ENCODE measurements at regions not wholly inside any gene's neighbourhood (a gene's known extent, or its start where the extent isn't known, plus 50 kb on each side); places are given as distances from the start of the nearest gene placed in this dataset.

GRCh38 chr19:28152195-28152594 lies 1060.8 kb downstream of the UQCRFS1 start:
- no peak overlapping the region for H2AK5ac ChIP-seq (ENCODE audit: insufficient read length, low read length)
- Mint-ChIP-seq H3K4me3 (no peak overlapping the region), H3K27me3 (ENCODE audit: low read depth) (no peaks in the 10 kb centered on the region; the same call in 1 of the 2 replicates), H3K36me3 (ENCODE audit: insufficient read depth in 1 of 3, low read depth in 3 of 3) (no peaks in the 10 kb centered on the region; a peak in 1 of 7 replicates), H3K4me1 (peaks cover 13 to 16% of the 10 kb centered on the region in 2 experiments), H3K9me3 (no peaks in the 10 kb centered on the region), H3K27ac (no peak overlapping the region)
- H3K18ac ChIP-seq (ENCODE audit: insufficient read length, low read depth, low read length): no peak overlapping the region
- no peak overlapping the region for H2BK15ac ChIP-seq (ENCODE audit: low read depth, low read length)
- no peak overlapping the region for H4K8ac ChIP-seq (replicated peaks; ENCODE audit: insufficient read length, low read depth, low read length)
- no peak overlapping the region for H4K5ac ChIP-seq (ENCODE audit: insufficient read length, low read depth, low read length)
- no peak overlapping the region for H2BK20ac ChIP-seq (ENCODE audit: low read depth, low read length, poor library complexity, severe bottlenecking)
- H3K27ac ChIP-seq (ENCODE audit: insufficient read length, low read depth, low read length): no peak overlapping the region
- no peak overlapping the region for H2BK120ac ChIP-seq (ENCODE audit: low read depth, low read length, poor library complexity, severe bottlenecking)
- no peak for DNase-seq
- no peak overlapping the region for H3K14ac ChIP-seq (ENCODE audit: insufficient read depth, low read length)
- H3K9ac ChIP-seq (ENCODE audit: extremely low read depth, insufficient read length, low read length): no peak overlapping the region
- no peaks in the 10 kb centered on the region for H3K4me1 ChIP-seq (ENCODE audit: insufficient read depth, low read length)
- H3K79me1 ChIP-seq (ENCODE audit: insufficient read depth, low read depth, low read length, poor library complexity, severe bottlenecking): no peaks in the 10 kb centered on the region
- H3K4me2 ChIP-seq (ENCODE audit: insufficient read depth, insufficient read length, low read length): no peak overlapping the region
- H3K56ac ChIP-seq (ENCODE audit: insufficient read length, low read depth, low read length): no peak overlapping the region
- no CpG with 5 or more reads among the region's 5 CpGs for WGBS (ENCODE audit: extremely low coverage, insufficient read length, low lambda C conversion rate)
- H4K20me1 ChIP-seq (ENCODE audit: control insufficient read depth, insufficient read depth, insufficient read length): no peaks in the 10 kb centered on the region
- H2BK5ac ChIP-seq (ENCODE audit: insufficient read length, low read length): no peak overlapping the region
- H3K27me3 ChIP-seq (ENCODE audit: insufficient read depth, low read length): no peaks in the 10 kb centered on the region
- TF ChIP-seq CTCF (conservative IDR thresholded peaks at IDR 0.05): no peak
- H2AFZ ChIP-seq (ENCODE audit: low read length): no peak overlapping the region
- H3K23ac ChIP-seq (ENCODE audit: insufficient read length, low read depth, low read length): no peak overlapping the region
- H4K91ac ChIP-seq (ENCODE audit: insufficient read length, low read depth, low read length): no peak overlapping the region
- H3K79me2 ChIP-seq (ENCODE audit: insufficient read depth, low read length): no peaks in the 10 kb centered on the region
- no peak overlapping the region for H3T11ph ChIP-seq (ENCODE audit: low read length)
- no peak overlapping the region for H3K4ac ChIP-seq (ENCODE audit: low read depth, low read length)
- no peak overlapping the region for H2BK12ac ChIP-seq (ENCODE audit: insufficient read length, low read depth, low read length)
- no peaks in the 10 kb centered on the region for H3K23me2 ChIP-seq (ENCODE audit: insufficient read length, low read depth, low read length, poor library complexity, severe bottlenecking)
- H3K9me3 ChIP-seq (ENCODE audit: control insufficient read depth, low read depth, low read length): no peaks in the 10 kb centered on the region
